ENCODE measurements at regions not wholly inside any gene's neighbourhood (a gene's known extent, or its start where the extent isn't known, plus 50 kb on each side); places are given as distances from the start of the nearest gene placed in this dataset.

GRCh38 chr3:77780278-77780996, 740.5 kb downstream of the ROBO2 start:
- Histone ChIP-seq H3K36me3 (no peaks in the 10 kb centered on the region), H3K4me1 (no peaks in the 10 kb centered on the region), H3K27ac (no peak overlapping the region), H3K27me3 (no peaks in the 10 kb centered on the region), H3K9me3 (no peaks in the 10 kb centered on the region), H3K4me3 (no peak overlapping the region)
- no peak for DNase-seq (ENCODE audit: extremely low spot score in 2 of 2)
- intact Hi-C loops (cut with DNase I), result loop anchor here (5.0 kb wide), 1 partner anchor 1338 kb away; no protein-coding TSS in a partner anchor
- TF ChIP-seq POLR2A (IDR thresholded peaks at IDR 0.05), result no peak
- no peak for TF ChIP-seq POLR2AphosphoS5 (IDR thresholded peaks at IDR 0.05; ENCODE audit: insufficient read depth in 1 of 2, low read depth in 1 of 2)
- no peak for TF ChIP-seq CTCF (IDR thresholded peaks at IDR 0.05)

DNA sequence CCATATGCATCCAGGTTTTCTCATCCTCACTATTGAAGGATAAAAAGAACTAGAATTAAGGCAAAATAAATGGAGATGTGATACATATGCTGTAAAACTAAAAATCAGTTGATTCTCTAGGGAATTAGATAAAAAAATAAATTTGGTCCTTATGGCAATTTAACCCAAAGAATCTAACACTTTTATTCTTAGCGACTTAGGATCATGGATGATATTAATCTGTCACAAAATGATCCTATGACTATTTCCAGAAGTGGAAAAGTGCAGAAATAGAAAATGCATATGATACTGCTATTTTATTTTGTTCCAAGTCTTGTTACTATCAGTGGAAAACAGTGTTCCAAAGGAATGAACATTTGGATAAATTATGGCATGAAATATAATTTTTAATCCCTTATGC, 746.3 kb downstream of the ROBO2 start:
- no peak for TF ChIP-seq POLR2A (IDR thresholded peaks at IDR 0.05)
- no peak for TF ChIP-seq POLR2AphosphoS5 (IDR thresholded peaks at IDR 0.05; ENCODE audit: insufficient read depth in 1 of 2, low read depth in 1 of 2)
- no peaks in the 10 kb centered on the region for H3K36me3 ChIP-seq
- H3K27me3 ChIP-seq, result no peaks in the 10 kb centered on the region
- H3K9me3 ChIP-seq, result no peaks in the 10 kb centered on the region
- no peak for DNase-seq (ENCODE audit: extremely low spot score in 2 of 2)
- no peak overlapping the region for H3K27ac ChIP-seq
- no peak overlapping the region for H3K4me3 ChIP-seq
- intact Hi-C loops (cut with DNase I), result no loop called here
- H3K4me1 ChIP-seq, result no peaks in the 10 kb centered on the region

DNA sequence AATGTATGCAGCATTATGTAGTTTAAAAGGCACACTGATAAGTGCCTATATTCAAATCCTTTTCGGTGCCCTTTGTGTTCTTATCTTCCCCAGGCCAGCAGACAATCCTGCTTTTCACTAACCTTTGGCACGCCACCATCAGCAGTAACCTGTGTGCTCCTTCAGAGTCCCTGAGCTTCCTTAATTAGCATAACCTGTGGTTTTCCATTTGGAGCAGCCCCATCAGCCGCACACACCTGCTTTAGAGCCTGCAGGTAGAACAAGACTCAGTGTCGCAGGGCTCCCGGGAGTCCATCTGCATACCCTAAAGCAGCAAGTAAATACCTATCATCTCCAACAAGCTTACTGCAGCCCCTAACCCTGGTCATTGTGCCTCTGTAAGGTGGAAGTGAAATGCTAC, 755.1 kb downstream of the ROBO2 start:
- no peak for TF ChIP-seq CTCF (IDR thresholded peaks at IDR 0.05)
- TF ChIP-seq POLR2AphosphoS5 (IDR thresholded peaks at IDR 0.05; ENCODE audit: insufficient read depth in 1 of 2, low read depth in 1 of 2), result no peak
- no peak for TF ChIP-seq POLR2A (IDR thresholded peaks at IDR 0.05)
- no peaks in the 10 kb centered on the region for H3K4me1 ChIP-seq
- no peaks in the 10 kb centered on the region for H3K9me3 ChIP-seq
- H3K27ac ChIP-seq, result no peak overlapping the region
- H3K4me3 ChIP-seq, result no peak overlapping the region
- no peaks in the 10 kb centered on the region for H3K27me3 ChIP-seq
- intact Hi-C loops (cut with DNase I), result no loop called here
- H3K36me3 ChIP-seq, result no peaks in the 10 kb centered on the region
- no peak for DNase-seq (ENCODE audit: extremely low spot score in 2 of 2)

DNA sequence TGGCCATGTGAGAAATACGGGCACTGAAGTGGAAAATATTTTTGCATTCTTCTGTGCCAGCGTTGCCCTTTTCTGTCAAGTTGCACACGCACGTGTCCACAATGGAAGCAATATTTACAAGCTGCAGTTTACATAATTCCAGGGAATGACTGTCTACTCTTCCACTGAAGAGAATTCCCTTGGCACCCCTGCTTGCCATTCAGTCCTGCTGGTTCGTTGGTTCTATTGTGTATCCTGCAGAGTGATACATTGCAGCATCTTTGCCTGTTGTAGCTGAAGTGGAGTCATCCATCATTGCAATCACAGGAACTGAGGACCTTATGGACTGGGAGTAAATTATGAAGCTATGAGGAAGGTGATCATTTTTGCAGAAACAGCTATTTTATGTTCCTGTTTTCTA, 759.4 kb downstream of the ROBO2 start:
- intact Hi-C loops (cut with DNase I), result no loop called here

GRCh38 chr3:77800893-77801292, 761.0 kb downstream of the ROBO2 start:
- no peak overlapping the region for H3K27ac ChIP-seq
- H3K27me3 ChIP-seq, result no peaks in the 10 kb centered on the region
- no peaks in the 10 kb centered on the region for H3K36me3 ChIP-seq
- H3K4me1 ChIP-seq, result no peaks in the 10 kb centered on the region
- intact Hi-C loops (cut with DNase I), result no loop called here
- DNase-seq (ENCODE audit: extremely low spot score in 2 of 2), result no peak
- H3K9me3 ChIP-seq, result no peaks in the 10 kb centered on the region
- H3K4me3 ChIP-seq, result no peak overlapping the region
- TF ChIP-seq POLR2A (IDR thresholded peaks at IDR 0.05) (no peak), POLR2AphosphoS5 (IDR thresholded peaks at IDR 0.05; ENCODE audit: insufficient read depth in 1 of 2, low read depth in 1 of 2) (no peak), CTCF (IDR thresholded peaks at IDR 0.05) (no peak)

More for the DNA sequence above, 759.4 kb downstream of the ROBO2 start:
- no peaks in the 10 kb centered on the region for H3K27me3 ChIP-seq
- H3K9me3 ChIP-seq, result no peaks in the 10 kb centered on the region
- H3K27ac ChIP-seq, result no peak overlapping the region
- H3K4me3 ChIP-seq, result no peak overlapping the region
- no peaks in the 10 kb centered on the region for H3K36me3 ChIP-seq
- TF ChIP-seq POLR2AphosphoS5 (IDR thresholded peaks at IDR 0.05; ENCODE audit: insufficient read depth in 1 of 2, low read depth in 1 of 2) (no peak), CTCF (IDR thresholded peaks at IDR 0.05) (no peak), POLR2A (IDR thresholded peaks at IDR 0.05) (no peak)
- no peaks in the 10 kb centered on the region for H3K4me1 ChIP-seq
- no peak for DNase-seq (ENCODE audit: extremely low spot score in 2 of 2)

All from vagina (tissue), 2 donors.